ENCODE measurements at regions not wholly inside any gene's neighbourhood (a gene's known extent, or its start where the extent isn't known, plus 50 kb on each side); places are given as distances from the start of the nearest gene placed in this dataset.

GRCh38 chr14:98415766-98416165 is 856.2 kb downstream of the BCL11B start:
- DNase-seq = no peak
- TF ChIP-seq POLR2A (IDR thresholded peaks at IDR 0.05; ENCODE audit: low read length) = no peak
- TF ChIP-seq GATA1 (IDR thresholded peaks at IDR 0.05; ENCODE audit: low read depth, low read length) = no peak

- no peak for DNase-seq
- TF ChIP-seq GATA1 (IDR thresholded peaks at IDR 0.05; ENCODE audit: low read depth, low read length) (no peak), POLR2A (IDR thresholded peaks at IDR 0.05; ENCODE audit: low read length) (no peak)
Observed at GRCh38 chr14:98417001-98417400, 855.0 kb downstream of the BCL11B start.

DNA sequence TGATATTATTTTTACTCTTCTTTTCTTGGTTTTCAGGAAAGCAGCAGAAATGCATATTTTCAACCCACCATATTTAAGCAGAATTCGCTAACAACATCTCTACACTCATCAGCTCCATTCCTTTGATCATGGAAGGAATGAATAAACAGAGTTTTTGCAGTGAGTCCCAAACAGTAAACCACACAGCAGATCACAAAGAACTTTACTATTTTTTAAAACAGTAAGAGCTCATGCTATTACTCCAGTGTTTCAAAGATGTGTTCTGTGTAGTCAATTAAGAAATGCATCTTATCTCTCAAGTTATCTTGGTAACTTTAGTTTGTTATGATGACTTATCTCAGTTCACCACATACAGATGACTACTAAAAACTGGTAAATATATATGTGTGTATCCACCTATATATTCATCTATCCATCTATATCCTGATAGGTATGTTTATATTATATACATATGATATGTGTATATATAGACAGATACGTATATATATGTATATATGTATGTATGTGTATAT is 843.5 kb downstream of the BCL11B start:
- TF ChIP-seq GATA1 (IDR thresholded peaks at IDR 0.05; ENCODE audit: low read depth, low read length) = no peak
- no peak for TF ChIP-seq POLR2A (IDR thresholded peaks at IDR 0.05; ENCODE audit: low read length)
- no peak for DNase-seq

DNA sequence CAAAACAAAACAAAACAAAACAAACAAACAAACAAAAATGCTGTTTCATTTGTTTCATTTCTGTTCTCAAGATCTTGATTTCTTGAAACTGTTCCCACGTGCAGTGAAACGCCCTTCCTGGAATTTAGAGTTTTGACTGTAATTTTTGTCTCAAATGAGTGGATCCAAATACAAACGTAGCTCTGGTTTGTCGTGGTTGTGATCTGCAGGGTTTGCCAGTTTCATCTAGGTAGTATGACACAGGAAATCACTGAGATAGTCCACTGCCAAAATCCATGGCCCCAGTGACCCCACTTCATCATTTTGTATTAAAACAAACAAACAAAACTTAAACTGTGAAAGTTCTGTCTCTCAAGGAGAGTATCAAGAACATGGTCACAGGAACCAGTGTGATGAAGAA is 838.6 kb downstream of the BCL11B start:
- no peak for TF ChIP-seq POLR2A (IDR thresholded peaks at IDR 0.05; ENCODE audit: low read length)
- no peak for TF ChIP-seq GATA1 (IDR thresholded peaks at IDR 0.05; ENCODE audit: low read depth, low read length)
- no peak for DNase-seq

- no peak for TF ChIP-seq POLR2A (IDR thresholded peaks at IDR 0.05; ENCODE audit: low read length)
- no peak for TF ChIP-seq GATA1 (IDR thresholded peaks at IDR 0.05; ENCODE audit: low read depth, low read length)
- DNase-seq = no peak
Observed at GRCh38 chr14:98437113-98437512, 834.9 kb downstream of the BCL11B start.

DNA sequence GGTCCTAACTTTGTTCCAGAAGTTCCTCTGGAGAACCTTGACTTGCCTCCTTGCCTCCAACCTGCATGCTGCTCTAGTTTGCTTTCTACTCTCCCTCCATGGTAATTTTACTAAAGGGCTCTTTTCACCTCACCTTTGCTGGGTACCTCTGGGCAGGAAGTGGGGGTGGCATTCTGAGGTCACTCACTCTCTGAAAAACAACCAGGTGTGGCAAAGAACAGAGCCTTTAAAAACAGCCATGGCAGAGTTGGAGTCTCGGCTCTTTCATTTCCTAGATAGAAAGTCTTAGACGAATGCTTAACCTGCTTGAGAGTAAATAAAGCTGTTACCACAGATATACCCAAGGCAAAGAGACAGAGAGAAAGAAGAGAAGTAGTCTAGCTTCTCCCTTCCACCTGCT is 827.9 kb downstream of the BCL11B start:
- no peak for TF ChIP-seq GATA1 (IDR thresholded peaks at IDR 0.05; ENCODE audit: low read depth, low read length)
- TF ChIP-seq POLR2A (IDR thresholded peaks at IDR 0.05; ENCODE audit: low read length) = no peak
- DNase-seq = no peak

GRCh38 chr14:98445718-98446117 is 826.3 kb downstream of the BCL11B start:
- TF ChIP-seq GATA1 (IDR thresholded peaks at IDR 0.05; ENCODE audit: low read depth, low read length) = no peak
- TF ChIP-seq POLR2A (IDR thresholded peaks at IDR 0.05; ENCODE audit: low read length) = no peak

DNA sequence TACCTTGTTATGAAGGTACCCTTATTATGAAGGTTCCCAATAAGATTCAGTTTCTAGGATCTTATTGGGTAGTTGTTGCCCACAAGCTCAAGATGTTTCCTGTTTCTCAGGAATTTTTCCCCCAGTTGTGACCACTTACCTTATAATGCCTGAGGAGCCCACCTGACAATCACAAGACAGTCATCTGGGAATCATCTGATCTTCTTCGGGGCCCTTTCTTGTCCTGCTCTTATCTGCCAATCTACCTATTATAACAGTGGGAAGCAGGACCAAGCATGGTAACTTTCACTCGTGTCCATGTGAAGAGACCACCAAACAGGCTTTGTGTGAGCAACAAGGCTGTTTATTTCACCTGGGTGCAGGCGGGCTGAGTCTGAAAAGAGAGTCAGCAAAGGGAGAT is 825.5 kb downstream of the BCL11B start:
- TF ChIP-seq POLR2A (IDR thresholded peaks at IDR 0.05; ENCODE audit: low read length) (no peak), GATA1 (IDR thresholded peaks at IDR 0.05; ENCODE audit: low read depth, low read length) (no peak)
- DNase-seq = no peak

More at GRCh38 chr14:98445718-98446117, 826.3 kb downstream of the BCL11B start:
- no peak for DNase-seq

GRCh38 chr14:98456231-98456630 is 815.8 kb downstream of the BCL11B start:
- TF ChIP-seq POLR2A (IDR thresholded peaks at IDR 0.05; ENCODE audit: low read length) (no peak), GATA1 (IDR thresholded peaks at IDR 0.05; ENCODE audit: low read depth, low read length) (no peak)
- no peak for DNase-seq

DNA sequence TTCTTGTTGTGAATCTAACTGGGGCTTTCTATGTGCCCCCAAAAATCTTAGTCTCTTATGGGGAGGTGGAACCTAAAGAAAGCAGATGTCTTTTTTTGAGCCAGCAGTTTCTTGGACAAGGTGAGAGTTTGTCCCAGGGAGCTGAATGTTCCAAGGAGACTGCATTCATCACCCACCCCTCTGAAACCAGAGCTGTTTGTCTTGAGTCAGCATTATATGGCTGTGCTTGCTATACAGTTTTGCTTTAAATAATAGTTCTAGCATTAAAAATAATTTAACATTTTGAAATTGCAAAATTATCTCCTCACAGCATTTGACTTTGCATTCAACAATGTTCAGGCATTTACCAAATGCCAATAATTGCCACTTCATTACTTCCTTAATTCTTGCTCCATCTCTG is 813.3 kb downstream of the BCL11B start:
- TF ChIP-seq GATA1 (IDR thresholded peaks at IDR 0.05; ENCODE audit: low read depth, low read length) (no peak), POLR2A (IDR thresholded peaks at IDR 0.05; ENCODE audit: low read length) (no peak)
- no peak for DNase-seq

GRCh38 chr14:98462908-98463307 is 809.1 kb downstream of the BCL11B start:
- TF ChIP-seq GATA1 (IDR thresholded peaks at IDR 0.05; ENCODE audit: low read depth, low read length) = no peak
- TF ChIP-seq POLR2A (IDR thresholded peaks at IDR 0.05; ENCODE audit: low read length) = no peak
- DNase-seq = no peak

DNA sequence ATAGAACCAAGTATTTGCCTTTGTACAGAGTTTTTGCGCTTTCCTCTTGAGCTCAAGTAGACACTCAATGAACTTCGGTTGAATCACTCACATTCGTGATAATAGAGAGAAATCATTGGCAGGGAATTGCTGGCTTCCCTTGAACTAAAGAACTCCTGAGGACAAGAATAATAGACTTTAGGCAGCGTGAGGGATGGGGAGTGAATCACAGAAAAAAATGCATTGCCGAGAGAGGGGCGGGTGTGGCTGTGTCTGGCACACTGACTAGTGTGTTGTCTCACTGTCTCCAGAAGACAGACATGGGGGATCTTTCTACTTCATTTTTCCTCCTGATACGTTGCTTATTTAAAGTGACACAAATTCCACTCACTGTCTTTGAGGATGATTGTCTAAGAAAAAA is 805.2 kb downstream of the BCL11B start:
- no peak for DNase-seq
- TF ChIP-seq POLR2A (IDR thresholded peaks at IDR 0.05; ENCODE audit: low read length) = no peak
- no peak for TF ChIP-seq GATA1 (IDR thresholded peaks at IDR 0.05; ENCODE audit: low read depth, low read length)

DNA sequence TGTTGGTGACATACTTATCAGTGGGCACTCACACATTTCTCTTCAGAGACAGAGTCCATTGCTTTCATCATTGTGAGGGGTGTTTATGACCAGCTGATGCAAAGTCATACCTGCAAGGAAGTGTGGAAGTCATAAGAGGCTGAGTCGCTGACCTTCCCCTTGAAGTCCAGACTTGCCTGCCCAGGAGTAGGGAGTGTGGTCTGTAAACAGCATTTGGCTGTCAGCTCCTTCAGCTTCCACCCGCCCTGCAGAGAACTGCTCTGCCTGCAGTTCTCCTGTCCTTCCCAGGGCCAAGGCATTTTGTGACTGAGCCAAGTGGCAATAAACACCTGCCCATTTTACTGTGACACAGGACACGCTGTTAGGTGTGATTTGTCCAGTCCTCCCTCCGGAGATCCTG is 801.3 kb downstream of the BCL11B start:
- no peak for DNase-seq

DNA sequence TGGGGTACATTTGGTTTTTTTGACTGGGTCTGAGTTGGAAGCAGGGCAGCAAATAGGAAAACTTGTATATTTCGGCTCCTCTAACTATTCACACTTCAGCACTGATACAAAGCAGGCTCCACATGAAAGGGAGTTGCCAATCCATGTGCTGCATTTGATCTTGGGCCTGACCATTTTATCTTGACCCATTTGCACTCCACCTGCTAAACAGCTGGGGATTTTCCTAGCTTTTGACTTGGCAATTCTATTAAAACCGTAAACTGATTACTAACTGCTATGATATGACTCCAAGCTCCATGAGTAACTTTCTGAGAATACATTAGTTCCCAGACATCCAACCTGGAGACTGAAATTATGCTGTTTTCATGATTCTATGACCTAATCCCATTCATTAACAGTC is 797.1 kb downstream of the BCL11B start:
- TF ChIP-seq POLR2A (IDR thresholded peaks at IDR 0.05; ENCODE audit: low read length) (no peak), GATA1 (IDR thresholded peaks at IDR 0.05; ENCODE audit: low read depth, low read length) (no peak)
- no peak for DNase-seq

More for the DNA sequence above, 801.3 kb downstream of the BCL11B start:
- no peak for TF ChIP-seq POLR2A (IDR thresholded peaks at IDR 0.05; ENCODE audit: low read length)
- TF ChIP-seq GATA1 (IDR thresholded peaks at IDR 0.05; ENCODE audit: low read depth, low read length) = no peak

GRCh38 chr14:98477935-98478334 is 794.1 kb downstream of the BCL11B start:
- no peak for DNase-seq
- TF ChIP-seq POLR2A (IDR thresholded peaks at IDR 0.05; ENCODE audit: low read length) (no peak), GATA1 (IDR thresholded peaks at IDR 0.05; ENCODE audit: low read depth, low read length) (no peak)

GRCh38 chr14:98489115-98489514 is 782.9 kb downstream of the BCL11B start:
- DNase-seq = no peak
- TF ChIP-seq POLR2A (IDR thresholded peaks at IDR 0.05; ENCODE audit: low read length) (no peak), GATA1 (IDR thresholded peaks at IDR 0.05; ENCODE audit: low read depth, low read length) (no peak)

All from erythroblast (primary cell).